ENCODE measurements at regions not wholly inside any gene's neighbourhood (a gene's known extent, or its start where the extent isn't known, plus 50 kb on each side); places are given as distances from the start of the nearest gene placed in this dataset.
A peak's percentile ranks its signal among the peaks of the same experiment; 100 is the strongest.

- no peaks in the 10 kb centered on the region for H3K9me3 ChIP-seq
- H3K4me1 ChIP-seq (ENCODE audit: low read depth) = no peaks in the 10 kb centered on the region
- intact Hi-C loops (cut with DNase I, micrococcal nuclease) = no loop called here
- DNase-seq = no peak
- H3K4me3 ChIP-seq = no peak overlapping the region
- no peak for TF ChIP-seq CTCF (IDR thresholded peaks at IDR 0.05)
- ATAC-seq = peak; percentile 44
- H3K36me3 ChIP-seq (ENCODE audit: low read depth) = no peaks in the 10 kb centered on the region
These were observed 628.0 kb downstream of the EFNB2 start for GRCh38 chr13:105907319-105908019.

- DNase-seq (no peak), ATAC-seq (no peak)
- Histone ChIP-seq H3K9me3 (no peaks in the 10 kb centered on the region), H3K36me3 (ENCODE audit: low read depth) (no peaks in the 10 kb centered on the region), H3K4me1 (ENCODE audit: low read depth) (no peaks in the 10 kb centered on the region), H3K4me3 (no peak overlapping the region)
- intact Hi-C loops (cut with DNase I, micrococcal nuclease) = no loop called here
- no peak for TF ChIP-seq CTCF (IDR thresholded peaks at IDR 0.05)
These were observed 628.7 kb downstream of the EFNB2 start for GRCh38 chr13:105906746-105907145.

GRCh38 chr13:105904034-105904742 is 631.3 kb downstream of the EFNB2 start:
- H3K4me3 ChIP-seq = no peak overlapping the region
- TF ChIP-seq CTCF (IDR thresholded peaks at IDR 0.05) = no peak
- H3K4me1 ChIP-seq (ENCODE audit: low read depth) = no peaks in the 10 kb centered on the region
- H3K9me3 ChIP-seq = no peaks in the 10 kb centered on the region
- intact Hi-C loops (cut with DNase I, micrococcal nuclease) = no loop called here
- H3K36me3 ChIP-seq (ENCODE audit: low read depth) = no peaks in the 10 kb centered on the region
- peak; percentile 43 to 60 (median 55) for DNase-seq
- ATAC-seq = peak; percentile 91

GRCh38 chr13:105902396-105902795 is 633.1 kb downstream of the EFNB2 start:
- H3K36me3 ChIP-seq (ENCODE audit: low read depth) = no peaks in the 10 kb centered on the region
- no peaks in the 10 kb centered on the region for H3K9me3 ChIP-seq
- TF ChIP-seq CTCF (IDR thresholded peaks at IDR 0.05) = no peak
- intact Hi-C loops (cut with DNase I, micrococcal nuclease) = no loop called here
- ATAC-seq (no peak), DNase-seq (no peak)
- H3K4me1 ChIP-seq (ENCODE audit: low read depth) = no peaks in the 10 kb centered on the region
- H3K4me3 ChIP-seq = no peak overlapping the region

GRCh38 chr13:105897575-105897974 is 637.9 kb downstream of the EFNB2 start:
- H3K4me1 ChIP-seq (ENCODE audit: low read depth) = no peaks in the 10 kb centered on the region
- no peak for TF ChIP-seq CTCF (IDR thresholded peaks at IDR 0.05)
- no peak overlapping the region for H3K4me3 ChIP-seq
- no peak for DNase-seq
- intact Hi-C loops (cut with DNase I, micrococcal nuclease) = no loop called here
- no peaks in the 10 kb centered on the region for H3K9me3 ChIP-seq
- H3K36me3 ChIP-seq (ENCODE audit: low read depth) = no peaks in the 10 kb centered on the region
- ATAC-seq = no peak
